Activated CD4-positive, CD25-positive, alpha-beta regulatory T cell treated with anti-CD3 and anti-CD28 coated beads, Interleukin-2, amount 50 U/mL, for 24 hours (primary cell): ENCODE measurements at regions not wholly inside any gene's neighbourhood (a gene's known extent, or its start where the extent isn't known, plus 50 kb on each side); places are given as distances from the start of the nearest gene placed in this dataset.

Experiments used
- ATAC-seq, 2 donors: fragments of 150-1000 bp; cut with Tn5 transposase; one replicate each; pipeline ENCODE4 v1.10.0; 2021; ENCODE audit warnings: mild to moderate bottlenecking in 1 of 2, moderate library complexity in 1 of 2

DNA sequence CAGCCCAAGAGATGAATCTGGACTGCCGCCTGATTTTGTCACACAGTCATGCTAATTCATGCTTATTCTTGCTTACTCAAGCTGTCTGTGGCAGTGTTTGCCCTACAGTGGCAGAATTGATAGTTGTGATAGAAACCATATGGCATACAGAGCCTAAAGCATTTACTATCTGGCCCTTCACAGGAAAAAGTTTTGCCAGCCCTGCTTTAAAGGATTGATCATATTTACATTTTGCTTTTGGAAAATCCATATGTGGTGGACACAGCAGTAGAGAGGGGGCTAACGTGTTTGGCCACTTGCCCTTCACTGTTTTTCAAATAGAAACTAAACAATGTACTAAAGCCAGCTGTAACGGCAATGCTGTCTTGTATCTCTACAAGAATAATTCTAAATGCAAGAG is 974.0 kb upstream of the GHITM start:
- ATAC-seq = no peak

DNA sequence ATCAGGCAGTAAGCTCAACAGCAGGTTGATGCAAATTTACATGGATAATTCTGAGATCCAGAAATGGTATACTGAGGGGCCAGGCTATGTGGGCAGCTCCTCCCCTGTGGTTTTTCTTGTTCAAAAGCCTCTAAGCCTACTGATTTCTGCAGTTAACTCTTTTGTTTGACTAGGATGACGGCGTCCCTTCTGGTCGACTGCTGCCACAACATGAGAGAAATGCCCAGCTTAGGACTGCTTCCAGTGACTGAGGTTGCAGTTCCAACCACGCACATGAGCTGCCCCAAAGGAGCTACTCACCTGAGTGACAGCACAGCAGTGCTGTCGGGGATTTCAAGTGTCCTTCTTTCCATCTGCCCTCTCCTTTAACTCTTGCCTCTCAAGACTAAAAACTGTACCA is 973.0 kb upstream of the GHITM start:
- ATAC-seq = no peak

DNA sequence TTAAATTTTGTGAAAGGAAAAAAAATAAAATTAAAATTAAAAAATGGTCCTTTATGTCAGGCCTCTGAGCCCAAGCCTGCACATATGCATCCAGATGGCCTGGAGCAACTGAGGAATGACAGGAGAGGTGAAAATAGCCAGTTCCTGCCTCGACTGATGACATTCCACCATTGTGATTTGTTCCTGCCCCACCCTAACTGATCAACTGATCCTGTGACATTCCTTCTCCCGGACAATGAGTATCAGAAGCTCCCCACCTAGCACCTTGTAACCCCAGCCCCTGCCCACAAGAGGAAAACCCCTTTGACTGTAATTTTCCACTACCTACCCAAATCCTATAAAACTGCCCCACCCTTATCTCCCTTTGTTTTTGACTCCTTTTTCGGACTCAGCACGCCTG is 972.2 kb upstream of the GHITM start:
- no peak for ATAC-seq

DNA sequence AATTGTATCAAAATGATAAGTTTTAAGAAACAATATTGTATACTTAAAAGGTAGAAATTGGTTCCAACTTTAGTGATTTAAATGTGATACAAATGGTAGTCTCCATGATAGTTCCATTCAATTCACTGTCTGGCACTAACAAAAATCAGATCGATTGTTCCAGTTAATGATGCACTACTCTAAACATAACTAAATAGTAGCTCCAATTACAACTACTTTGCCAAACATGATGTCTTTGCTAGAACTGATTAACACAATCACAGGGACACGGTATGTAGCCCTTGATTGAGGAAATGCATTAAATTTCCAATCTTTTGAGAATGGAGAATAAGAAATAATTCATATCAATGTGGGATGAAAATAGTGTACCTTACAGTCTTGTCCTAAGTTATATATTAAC is 962.4 kb upstream of the GHITM start:
- no peak for ATAC-seq

DNA sequence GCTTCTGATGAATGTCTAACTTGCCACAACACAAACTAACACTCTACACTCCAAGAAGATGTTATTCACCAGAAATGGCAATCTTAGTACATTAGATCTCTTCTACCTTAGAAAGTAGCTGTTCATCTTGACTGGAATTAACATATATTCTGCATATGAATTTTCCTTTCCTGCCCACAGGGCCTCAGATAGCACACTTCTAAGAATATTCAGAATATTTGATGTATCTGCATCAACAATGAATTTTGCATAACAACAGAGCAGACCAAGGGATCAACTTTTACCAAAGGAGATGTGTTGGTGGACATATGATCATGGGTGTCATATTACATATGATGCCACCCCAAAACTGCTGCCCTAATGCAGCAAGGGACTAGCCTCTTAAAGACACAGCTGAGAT is 960.8 kb upstream of the GHITM start:
- no peak for ATAC-seq

DNA sequence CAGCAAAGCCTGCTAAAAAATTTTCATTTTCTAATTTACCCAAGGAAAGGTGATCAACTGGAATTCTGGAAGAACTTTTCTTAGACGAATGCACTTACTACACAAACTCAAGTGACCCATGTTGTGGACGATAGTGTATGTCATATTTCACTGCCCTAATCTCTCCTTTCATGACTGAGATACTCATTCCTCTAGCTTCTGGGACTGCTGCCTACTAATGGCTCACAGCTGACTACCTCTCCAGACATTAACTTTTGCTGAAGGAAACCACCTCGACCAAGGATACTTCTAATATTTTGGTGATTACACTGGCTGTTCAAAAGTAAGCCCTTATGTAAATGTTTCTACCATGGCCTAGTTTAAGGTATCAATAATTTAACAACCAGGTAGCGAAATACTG is 959.9 kb upstream of the GHITM start:
- no peak for ATAC-seq

DNA sequence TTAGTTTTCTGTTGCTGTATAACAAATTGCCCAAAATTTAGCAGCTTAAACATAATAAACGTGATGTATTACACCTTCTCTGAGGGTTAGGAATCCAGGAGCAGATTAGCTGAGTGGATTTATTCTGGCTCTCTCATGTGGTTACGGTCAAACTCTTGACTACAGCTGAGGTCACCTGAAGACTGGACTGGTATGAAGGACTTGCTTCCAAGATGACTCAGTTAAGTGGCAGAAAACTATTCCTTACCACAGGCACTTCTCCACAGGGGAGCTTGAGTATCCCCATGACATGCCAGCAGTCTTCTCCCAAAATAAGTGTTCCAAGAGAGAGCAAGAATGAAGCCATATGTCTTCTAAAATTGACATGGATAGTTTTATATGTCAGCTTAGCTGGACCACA is 957.2 kb upstream of the GHITM start:
- ATAC-seq = no peak

DNA sequence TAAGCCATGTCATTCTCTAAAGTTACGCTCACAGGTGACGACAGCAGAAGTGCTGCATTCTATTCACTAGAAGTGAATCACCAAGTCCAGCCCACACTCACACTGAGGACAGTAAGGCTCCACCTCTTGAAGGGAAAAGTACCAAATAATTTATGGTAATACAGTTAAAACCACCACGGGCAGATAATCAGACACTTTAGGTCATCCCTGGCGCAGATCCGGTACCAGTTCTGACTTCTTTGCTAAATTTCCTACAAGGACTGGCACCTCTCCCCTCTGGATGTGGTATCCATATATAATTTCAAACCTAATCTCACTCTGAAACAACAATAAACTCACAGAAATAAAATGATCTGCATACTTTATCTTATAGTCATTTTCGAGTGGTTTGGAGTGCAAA is 954.7 kb upstream of the GHITM start:
- no peak for ATAC-seq

DNA sequence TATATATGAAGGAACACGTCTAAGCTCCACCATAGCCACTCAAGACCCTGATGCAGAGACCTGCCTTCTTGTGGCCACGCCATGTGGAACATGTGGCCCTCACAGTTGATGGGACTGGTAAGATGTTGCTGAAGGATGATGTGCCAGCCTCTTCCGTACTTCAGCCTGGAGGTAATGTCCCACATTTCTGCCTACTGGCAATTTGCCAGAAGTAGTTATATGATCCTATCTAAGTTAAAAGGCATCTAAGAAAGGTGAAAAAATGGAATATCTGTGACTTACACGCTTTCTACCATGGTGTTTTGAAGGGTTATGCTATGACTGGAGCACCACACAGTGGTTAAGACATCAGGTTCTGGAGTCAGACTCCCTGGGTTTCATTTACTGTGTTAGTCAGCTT is 948.7 kb upstream of the GHITM start:
- ATAC-seq = no peak

DNA sequence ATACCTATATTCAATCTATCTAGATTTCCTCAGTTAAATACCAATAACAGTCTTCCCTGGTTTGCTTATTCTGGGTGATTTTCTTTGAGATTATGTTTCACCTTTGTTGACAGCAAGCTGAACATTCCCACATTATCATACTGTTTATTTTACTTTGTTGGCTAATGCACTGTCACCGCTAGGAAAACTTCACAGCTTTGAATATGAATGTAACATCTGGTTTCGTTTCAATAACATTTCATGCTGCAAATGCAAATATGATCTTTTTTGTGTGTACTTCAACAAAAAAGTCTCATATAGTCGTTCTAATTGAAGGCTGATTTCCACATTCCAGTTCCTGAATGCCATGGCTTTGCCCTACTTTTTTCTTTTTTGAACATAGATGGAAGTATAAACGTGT is 946.3 kb upstream of the GHITM start:
- ATAC-seq = no peak

DNA sequence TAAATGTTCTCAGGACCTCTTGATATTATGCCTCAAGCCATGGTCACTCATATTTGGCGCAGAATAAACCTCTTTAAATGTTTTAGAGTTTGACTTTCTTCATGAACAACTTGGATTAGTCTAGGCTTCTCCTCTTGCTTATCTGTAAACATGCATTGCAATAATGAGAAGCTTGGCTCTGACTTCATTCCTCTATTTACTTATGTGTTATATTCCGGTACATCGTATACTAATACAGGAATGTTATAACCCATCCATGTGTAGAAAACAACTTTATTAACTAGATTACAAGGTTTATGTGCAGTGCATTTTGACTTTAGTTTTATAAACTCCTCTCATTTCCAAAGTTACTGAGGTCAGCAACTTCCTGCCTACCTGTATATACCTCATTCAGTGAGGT is 944.3 kb upstream of the GHITM start:
- no peak for ATAC-seq

DNA sequence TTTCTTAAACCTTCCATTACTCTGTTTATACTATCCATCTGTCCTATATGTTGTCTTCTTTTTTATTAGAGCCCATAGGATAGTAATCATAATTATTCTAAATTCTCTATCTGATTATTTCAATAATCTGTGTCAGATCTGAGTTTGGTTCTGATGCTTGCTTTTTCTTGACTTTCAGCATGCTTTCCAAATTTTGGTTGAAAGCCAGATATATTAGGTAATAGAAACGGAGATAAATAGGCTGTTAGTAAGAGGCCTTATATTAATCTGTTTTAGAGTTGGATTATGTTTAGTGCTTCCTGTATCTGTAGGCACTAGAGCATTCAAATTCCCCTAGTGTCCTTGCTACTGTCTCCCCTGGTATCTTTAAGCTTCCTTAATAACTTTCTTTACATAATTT is 939.9 kb upstream of the GHITM start:
- ATAC-seq = no peak

DNA sequence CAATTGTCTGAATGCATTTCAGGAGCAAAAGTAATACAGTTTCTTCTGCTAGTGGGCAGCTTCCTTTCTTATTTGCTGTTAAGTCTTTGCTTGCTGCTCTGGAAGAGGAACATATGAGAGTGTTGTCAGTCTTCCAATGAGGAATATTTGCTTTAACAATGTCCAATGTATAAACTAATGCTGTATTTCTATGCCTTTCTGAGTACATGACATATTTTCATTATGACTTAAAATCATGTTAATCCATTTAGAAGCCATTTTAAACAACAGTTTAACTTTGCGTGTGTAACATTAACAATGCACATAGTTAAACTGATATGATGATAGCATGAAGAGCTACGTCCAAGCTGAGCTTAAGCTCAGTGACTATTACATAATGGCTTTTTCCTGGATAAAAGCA is 933.4 kb upstream of the GHITM start:
- no peak for ATAC-seq

DNA sequence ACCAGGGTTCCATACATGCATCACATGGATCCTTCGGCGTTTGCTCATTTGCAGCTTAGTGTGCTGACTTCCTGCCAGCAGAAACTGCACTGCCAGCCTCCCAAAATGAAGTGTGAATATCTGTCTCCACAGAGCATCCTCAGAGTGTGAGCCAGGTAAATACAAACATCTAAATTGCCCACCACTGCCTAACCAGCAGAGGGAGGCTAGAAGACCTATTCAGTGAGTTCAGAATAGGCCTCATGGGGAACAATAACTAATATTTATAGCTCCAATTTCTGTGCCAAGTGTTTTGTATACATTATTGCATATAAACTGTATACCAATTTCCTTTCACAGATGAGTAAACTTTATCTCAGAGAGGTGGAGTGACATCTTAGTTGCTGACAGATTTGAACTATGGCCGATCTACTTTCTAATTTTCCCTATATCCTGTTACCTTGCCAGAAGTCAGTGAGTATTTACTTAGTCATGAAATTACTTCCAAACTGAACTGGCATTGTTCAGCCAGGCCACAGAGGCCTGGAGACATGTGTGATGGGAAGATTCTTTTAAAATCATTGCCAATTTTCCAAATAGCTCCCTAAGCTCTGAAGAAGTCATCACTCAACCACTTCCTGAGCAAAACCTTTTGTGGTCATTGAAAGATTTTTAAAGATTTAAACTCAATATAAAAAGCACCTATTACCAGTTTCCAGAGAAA is 926.5 kb upstream of the GHITM start:
- ATAC-seq = no peak

DNA sequence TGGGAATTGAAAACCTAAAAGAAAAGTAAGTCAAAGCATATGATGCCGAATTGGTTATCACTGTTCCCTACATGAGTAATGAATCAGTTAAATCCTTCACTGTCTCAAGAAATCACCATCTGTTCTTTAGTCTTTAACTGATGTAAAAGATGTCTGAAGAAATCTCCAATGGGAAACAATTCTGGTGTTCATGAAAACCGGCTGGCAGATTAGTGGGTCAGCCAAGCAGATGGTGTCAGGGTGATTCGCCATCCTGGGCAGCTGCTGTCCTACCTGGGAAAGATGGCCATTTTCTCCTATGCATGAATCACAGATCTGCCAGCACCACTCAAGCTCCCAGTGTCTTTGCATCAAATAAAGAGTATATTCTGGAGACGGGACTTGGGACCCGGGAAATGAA is 925.2 kb upstream of the GHITM start:
- ATAC-seq = no peak

DNA sequence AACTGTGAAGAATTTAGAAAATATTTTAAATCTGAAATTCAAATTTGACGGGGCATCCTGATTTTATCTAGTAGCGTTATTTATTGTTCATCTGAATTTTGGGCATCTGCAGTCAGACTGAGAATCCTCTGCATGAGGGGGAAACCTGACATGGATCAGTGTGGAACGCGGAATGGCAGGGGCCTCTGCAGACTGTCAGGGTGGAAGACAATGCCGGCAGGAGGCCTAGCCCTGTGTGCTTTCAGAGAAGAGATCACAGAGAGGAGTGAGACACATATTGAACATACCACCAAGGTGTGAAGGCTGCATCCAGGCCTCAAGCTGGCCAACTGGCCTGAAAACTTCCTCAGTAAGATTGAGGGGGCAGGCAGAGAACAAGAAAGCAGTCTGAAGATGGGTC is 921.1 kb upstream of the GHITM start:
- no peak for ATAC-seq

DNA sequence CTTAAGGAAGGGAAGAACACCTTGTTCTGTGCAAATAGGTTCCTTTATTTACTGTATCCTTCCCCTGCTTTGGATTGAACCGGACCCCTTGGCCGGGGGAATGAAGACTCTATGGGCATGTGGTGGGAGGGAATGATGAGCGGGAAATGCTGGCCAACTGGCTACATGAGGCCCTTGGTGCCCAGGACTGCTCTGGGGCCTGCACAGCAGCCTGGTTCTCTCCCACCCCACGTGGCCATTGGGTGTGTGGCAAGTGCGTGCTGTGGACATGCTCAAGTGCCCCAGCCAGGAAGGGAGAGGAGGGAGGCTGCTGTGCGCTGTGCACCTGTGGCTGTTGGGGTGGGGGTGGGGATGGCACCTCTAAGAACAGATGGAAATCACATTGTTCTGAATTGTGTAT is 917.0 kb upstream of the GHITM start:
- ATAC-seq = no peak

DNA sequence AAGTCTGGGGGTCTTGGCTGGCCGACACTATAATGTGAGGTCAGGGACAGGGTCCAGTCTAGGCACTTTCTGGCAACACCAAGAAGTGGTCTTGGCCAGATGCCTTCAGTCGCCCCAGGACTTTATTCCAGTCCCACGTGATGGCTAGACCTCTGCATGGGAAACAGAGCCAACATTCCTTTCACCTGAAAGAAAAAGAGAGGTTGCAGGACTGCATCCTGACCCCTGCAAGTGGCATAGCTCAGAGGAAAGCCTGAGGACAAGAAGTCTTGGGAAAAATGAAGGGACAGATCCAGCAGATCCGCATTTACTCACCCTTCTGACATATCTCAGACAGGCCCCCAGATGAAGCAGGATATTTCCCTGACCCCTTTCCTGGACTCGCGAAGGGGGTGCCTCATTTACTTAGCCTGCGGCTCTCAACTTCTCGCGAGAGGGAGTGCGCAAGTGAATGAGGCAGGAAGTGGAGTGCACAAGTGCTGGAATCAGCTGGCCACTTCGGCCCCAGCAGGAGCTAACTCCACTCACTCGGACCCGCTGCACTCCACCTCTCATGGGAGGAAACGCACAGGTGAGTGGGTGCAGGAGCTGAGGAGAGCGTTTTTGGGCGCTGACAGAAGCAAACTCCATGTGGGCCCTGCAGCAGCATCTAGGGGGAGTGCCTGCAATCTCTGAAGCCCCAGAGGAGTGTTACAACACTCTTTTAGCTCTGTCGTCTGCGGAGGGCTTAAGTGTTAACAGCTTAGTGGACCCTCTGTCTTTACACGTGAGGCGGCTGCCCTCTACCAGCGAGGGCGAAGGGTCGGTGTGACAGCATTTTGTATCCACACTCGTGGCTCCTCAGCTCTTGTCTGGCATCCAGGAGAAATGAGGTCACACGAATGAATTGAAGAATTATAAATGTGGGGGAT is 916.2 kb upstream of the GHITM start:
- ATAC-seq = no peak

DNA sequence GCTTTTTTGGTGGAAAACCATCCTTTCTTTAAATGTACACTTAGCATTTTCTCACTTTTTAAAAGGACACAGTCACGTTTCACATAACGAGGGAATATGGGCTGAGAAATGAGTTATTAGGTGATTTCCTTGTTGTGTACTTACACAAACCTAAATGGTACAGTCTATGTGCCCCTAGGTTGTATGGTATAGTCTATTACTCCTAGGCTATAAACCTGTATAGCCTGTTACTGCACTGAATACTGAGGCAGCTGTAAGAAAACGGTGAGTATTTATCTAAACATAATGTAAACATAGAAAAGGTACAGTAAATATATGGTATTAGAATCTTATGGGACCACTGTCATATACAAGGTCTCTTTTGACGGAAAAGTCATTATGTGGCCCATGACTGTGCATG is 913.5 kb upstream of the GHITM start:
- no peak for ATAC-seq

DNA sequence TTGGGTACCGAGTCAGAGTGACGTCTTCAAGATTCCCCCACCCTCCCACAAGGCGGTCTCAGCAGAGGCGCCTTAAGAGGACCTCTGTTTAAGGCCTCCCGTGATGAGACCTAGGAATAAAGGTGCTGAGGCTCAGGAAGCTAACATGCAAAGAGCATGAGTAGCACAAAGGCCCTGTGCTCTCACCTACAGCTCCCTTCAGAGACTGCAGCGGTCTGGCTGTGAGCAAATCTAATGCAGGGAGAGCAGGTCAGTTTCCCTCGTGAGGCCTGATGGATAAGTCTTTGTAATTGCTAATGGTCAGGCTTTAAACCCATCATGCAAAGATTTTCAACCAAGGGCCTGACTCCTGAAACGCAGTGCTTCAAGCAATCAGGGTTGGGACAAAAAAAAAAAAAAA is 909.3 kb upstream of the GHITM start:
- no peak for ATAC-seq

DNA sequence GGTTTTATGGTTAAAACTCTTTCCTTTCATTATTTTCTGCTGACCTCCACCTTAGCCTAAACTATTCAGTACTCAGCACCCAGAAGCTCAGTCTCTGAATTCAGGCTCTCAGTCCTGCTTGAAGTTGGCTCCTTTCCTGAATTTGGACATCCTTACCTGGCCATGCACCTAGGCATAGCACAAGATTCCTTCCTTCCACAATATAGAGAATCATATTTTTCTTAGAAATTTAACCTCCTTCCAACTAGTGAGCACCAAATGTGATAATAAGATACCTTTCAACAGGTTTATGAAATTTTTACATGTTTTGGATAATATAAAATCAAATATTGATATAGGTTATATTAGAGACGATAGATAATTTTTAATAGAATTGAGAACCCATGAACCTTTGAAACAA is 905.6 kb upstream of the GHITM start:
- ATAC-seq = no peak

DNA sequence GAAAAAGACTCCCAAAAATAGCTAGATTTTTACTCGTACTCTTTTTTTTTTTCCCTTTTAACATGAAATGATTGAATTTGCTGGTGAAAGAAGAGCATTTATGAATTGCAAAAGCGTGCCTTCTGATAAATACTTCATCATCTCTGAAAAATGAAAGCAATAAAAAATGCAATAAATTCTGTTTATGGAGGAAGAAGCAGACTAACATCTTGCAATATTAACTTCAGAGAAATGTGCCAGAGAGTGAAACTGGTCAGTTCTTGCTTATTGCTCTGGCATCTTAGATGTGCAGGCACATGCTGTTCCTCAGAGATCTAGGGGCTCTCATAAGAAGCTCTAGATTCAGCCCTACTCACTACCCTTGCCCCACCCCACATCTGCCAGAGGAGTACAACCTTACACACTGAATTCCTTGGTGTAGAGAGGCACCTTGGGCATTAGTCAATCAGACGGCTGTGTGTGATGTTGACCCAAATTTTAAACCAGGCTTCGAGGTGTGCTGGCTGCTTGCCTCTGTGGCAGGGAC is 891.1 kb upstream of the GHITM start:
- no peak for ATAC-seq

DNA sequence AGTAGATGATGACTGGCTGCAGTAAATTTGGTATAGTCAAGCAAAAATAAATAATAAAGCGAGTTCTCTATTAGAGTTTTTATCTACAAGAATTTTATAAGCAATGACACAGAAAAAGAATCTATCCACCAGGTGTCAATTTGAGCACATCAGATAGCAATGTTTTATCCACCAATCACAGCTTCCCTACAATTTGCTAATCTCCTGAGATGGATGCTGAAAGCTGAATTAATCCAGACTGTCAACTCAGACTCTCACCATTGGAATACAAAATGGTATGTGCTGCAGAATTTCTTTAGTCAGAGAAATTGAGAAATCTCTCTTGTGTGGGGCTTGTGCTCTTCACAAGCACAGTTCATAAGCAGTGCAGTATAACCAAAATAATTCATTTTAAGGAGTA is 888.9 kb upstream of the GHITM start:
- ATAC-seq = no peak

DNA sequence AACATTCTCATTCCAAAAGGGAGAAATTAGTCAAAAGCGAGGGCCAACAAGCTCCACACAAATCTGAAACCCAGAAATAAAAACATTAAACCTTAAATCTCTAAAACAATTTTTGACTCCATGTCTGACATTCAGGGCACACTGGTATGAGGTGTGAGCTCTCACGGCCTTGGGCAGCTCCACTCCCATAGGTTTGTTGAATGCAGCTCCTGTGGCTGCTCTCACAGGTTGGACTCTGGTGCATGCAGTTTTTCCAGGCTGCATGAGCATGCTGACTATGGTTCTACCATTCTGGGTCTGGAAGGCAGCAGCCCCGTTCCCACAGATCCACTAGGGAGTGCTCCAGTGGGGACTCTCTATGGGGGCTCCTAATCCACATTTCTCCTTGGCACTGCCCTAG is 887.1 kb upstream of the GHITM start:
- no peak for ATAC-seq
